ENCODE measurements at regions not wholly inside any gene's neighbourhood (a gene's known extent, or its start where the extent isn't known, plus 50 kb on each side); places are given as distances from the start of the nearest gene placed in this dataset.

DNA sequence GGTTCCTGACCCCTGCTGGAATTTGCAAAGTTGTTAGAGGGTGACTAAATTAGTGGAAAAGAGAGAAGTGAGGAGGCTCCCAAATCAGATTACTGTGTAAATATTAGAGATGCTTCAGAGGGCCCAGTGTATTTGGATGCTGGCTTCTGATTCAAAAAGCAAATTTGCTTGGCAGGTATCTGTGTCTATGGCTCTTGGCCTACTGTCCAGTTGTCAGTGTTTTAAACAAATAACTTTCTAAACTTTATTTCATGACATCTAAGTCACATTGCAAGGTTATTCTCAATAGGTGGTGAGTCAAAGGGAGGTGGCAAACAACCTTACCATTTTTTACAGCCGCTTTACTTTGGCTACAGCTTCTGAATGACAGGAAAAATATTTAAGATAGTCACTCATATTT, 720.1 kb downstream of the KCNA4 start:
- no peak for DNase-seq

DNA sequence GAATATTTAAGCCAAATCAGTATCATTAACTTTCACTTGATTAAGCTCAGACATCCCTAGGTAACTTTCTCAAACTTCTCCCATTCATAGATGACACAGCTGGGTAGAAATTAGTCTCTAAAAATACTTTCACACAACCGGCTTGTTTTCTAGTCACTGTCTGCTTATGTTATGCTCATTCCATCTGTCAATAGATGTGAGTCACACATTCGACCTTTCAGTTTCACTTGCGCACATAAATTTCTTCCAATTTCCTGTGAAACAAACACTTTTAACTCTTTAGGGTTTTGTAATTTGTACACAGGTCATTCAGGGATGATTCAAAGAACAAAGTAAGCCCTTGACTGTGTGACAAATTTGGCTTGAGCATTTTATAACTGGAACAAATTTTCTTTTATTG, 723.0 kb downstream of the KCNA4 start:
- no peak for DNase-seq

DNA sequence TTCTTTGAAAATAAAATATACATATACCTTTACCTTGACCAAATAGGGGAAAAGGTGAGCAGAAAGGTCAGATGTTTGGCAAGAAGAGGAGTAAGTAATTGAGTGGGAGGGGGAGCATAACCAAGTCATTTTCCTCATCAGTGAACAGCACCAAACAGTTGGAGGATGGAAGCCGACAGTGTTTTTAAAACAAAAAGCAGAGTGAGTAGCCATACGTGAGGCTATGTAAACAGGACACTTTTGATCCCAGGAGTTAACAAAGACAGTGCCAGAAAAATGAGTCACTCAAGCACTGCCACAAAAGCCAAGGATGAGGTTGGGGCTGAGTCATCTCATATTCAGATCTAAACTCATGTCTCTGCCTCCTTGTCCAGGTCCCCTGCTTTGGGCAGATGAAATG, 734.7 kb downstream of the KCNA4 start:
- no peak for DNase-seq

DNA sequence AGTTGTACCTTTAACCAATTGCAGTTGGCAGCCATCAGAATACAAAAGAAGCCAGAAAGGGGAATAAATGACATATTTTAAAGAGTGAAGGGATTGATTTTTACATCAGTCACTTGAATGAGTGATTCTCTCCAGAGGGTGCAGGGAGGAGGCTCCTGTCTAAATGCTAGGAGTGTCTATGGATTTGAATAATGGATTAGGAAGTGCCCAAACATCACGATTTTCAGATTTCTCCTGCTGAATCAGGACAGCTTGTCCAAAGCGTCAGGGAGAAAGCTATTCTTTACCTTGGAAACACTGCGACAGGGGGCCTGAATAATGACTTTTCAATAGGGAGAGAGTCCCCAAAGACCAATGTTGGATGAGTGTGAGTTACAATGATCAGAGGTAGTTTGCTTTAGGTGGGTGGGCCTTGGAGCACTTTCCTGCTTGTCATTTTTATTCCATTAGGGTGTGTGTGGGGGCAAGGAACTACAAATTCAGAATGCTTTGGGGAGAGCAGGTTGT, 735.5 kb downstream of the KCNA4 start:
- DNase-seq = no peak

GRCh38 chr11:29280452-29280851, 736.4 kb downstream of the KCNA4 start:
- DNase-seq = no peak

DNA sequence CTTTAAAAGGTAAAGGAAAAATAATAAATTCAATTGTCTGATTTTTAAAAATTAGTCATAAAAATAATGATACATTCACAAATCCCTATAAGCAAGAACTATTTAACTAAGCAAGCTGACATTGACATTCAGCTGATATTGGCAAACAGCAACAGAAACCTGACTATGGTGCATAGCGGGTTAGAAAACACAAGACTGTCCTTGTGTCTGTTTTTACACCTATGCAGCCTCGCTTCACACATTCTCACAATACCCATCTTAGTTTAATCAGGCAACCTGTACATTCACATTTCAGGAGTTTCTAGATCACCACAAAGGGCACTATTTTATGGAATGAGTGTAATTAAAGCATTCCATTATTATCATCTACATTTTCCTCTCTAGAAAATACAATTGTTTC, 737.1 kb downstream of the KCNA4 start:
- no peak for DNase-seq

DNA sequence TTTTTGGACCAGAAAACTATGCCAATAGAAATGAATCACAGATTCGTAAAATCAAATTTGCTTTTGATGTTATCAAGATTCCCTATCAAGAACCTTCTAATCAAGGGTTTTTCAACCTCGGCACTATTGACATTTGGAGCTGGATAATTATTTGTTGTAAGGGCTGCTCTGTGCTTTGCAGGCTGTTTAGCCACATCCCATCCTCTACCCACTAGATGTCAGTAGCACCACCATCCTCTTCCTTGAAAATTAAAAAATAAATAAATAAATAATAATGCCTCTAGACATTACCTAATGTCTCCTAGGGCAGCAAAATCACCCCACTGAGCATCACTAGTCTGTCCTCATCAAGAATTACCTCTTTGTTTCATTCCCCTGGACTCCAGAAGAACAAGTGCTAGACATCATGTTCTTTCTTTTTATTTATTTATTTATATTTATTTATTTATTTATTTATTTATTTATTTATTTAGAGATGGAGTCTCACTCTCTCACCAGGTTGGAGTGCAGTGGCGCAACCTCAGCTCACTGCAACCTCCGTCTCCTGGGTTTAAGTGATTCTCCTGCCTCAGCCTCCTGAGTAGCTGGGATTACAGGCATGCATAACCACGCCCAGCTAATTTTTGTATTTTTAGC, 744.7 kb downstream of the KCNA4 start:
- no peak for DNase-seq

GRCh38 chr11:29271616-29272015, 745.2 kb downstream of the KCNA4 start:
- DNase-seq = no peak

DNA sequence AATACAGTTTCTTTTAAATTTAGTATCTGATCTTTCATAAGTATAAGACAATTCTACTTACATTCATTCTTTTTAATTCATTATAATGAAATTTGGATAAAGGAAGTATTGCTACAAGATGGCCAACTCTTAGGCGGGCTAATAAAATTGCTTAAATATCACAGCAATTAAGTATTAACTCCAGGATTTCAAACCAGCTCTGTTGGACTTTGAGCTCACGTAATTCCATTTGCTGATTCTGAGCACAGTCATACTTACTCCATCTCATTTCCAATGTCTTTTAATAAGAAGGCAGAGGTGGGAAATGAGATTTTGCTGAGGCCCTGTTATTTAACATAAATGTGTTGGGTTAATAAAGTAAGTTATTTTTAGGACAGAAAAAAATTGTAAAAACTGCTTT, 748.1 kb downstream of the KCNA4 start:
- no peak for DNase-seq

DNA sequence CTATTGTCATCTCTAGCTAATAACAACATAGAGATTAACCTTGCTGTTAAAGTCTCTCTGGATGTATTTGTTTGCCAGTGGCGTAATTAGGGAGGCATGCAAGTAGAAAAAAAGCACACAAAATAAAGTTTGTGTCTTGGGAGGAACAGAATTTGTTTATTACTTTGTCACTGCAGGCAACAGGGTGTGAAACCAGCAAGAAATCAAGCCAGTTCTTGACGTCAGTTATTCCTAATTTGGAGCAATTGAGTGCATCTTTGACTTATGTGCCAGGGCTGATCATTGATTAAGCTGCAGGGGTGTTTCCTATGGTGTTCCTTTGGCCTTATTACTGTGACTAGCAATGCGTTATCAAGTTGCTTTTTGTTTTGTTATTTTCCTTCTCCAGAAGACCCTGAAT, 751.0 kb downstream of the KCNA4 start:
- no peak for DNase-seq

DNA sequence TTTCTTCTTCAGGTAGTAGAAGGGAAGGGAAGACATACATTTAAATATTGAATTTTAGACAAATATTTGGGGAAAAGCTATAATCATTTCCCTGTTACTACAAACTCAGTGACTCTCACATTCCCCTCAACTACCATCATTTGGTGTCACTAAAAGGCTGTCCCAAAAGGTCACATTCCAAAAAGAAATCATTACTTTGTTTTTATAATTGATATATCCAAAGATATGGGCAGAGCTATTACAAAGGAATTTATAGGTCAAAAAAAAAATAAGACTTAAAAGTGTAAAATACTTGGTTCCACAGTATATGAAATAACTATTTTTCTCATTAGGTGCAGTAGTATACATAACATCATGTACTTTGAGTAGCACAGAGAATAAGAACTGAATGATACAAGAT, 751.4 kb downstream of the KCNA4 start:
- no peak for DNase-seq

GRCh38 chr11:29263971-29264682, 752.7 kb downstream of the KCNA4 start:
- no peak for DNase-seq

GRCh38 chr11:29261831-29262230, 755.0 kb downstream of the KCNA4 start:
- DNase-seq = no peak

DNA sequence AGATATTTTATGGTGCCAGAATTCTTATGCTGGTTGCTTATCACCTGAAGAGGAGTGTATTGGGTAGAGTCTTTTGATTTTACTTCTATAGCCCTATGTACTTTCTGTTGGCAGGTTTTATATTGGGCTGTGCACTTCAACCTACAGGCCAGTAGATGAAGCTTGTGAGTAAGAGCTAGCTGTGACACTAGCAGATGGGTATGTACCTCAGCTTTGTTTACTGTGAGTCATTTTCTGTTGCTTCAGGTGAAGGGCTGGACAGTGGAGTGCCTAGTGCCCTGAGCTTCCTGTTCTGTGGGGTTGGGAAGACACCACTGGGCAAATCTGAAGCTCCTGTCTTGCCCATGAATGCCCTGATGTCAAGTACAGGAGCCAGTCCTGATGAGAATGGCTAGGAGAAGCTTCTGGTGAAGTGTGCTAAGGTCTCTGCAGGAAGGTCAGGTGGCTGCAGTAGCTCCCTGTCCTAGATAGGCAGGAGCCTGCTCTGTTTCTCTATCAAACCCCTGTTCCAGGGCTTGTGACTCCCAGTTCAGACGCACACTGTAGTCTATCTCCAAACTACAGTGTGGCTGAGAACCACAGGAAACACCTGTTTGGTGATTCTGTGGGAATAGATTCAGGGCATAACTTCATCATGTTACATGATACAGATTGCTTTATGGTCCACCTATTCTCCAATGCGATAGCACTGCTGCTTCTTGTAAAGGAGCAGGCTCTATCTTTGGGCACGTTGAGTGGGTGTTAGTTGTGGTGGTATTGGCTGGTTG, 755.7 kb downstream of the KCNA4 start:
- DNase-seq = no peak

DNA sequence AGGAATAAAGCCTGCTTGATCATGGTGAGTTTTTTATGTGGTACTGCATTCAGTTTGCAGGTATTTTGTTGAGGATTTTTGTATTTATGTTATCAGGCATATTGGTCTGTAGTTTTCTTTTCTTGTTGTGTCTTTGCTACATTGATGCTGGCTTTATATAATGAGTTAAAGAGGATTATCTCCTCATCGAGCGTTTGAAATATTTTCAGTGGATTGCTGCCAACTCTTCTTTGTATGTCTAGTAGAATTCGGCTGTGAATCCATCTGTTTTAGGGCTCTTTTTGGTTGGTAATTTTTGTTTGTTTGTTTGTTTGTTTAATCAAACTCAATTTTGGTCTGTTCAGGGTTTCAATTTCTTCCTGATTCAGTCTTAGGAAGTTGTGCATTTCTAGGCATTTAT, 758.4 kb downstream of the KCNA4 start:
- DNase-seq = no peak

- no peak for DNase-seq
Observed at GRCh38 chr11:29256580-29256979, 760.2 kb downstream of the KCNA4 start.

GRCh38 chr11:29255401-29255800, 761.4 kb downstream of the KCNA4 start:
- no peak for DNase-seq

DNA sequence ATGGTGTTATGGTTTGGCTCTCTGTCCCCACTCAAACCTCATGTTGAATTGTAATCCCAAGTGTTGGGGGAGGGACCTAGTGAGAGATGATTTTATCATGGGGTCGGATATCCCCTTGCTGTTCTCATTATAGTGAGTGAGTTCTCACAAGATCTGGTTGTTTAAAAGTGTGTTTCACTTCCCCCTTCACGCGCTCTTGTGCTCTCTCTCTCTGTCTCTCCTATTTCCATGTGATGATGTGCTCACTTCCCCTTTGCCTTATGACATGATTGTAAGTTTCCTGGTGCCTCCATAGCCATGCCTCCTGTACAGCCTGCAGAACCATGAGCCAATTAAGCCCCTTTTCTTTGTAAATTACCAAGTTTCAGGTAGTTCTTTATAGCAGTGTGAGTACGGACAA, 765.1 kb downstream of the KCNA4 start:
- DNase-seq = peak; percentile 11 to 42 (median 20)

GRCh38 chr11:29249713-29250112, 767.1 kb downstream of the KCNA4 start:
- no peak for DNase-seq

DNA sequence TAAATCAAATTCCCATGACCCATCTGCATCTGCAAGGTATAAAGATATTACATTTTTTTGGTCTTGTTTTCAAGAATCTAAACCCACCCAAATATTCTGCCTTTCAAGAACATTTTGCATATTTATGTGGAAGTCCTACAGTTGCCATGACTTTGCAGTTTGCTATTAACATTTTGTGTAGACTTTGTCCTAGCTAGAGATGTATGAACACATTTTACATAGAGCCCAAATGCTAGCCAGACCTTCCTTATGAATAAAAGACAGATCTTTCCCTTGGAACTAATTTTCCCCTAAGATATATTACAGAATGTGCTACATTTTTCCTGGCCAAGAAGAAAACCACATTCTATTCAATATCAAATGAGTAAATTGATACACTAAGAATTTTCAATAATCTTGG, 772.5 kb downstream of the KCNA4 start:
- no peak for DNase-seq

DNA sequence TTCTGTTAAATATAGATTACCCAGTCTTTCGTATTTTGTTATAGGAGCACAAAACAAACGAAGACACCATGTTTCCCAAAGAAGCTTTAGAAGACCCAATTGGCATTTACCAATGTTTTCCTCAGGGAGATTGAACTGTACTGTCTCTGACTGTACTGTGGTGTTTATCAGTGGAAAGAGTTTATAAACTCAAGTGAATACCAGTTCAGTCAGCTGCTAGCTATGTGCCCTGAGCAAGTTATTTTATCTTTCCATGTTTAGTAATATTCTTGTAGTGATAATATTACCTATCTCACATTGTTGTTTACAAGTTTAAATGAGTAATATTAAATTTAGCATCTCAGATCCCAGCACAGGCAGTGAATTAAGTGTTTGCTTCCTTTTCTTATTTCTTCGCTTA, 773.2 kb downstream of the KCNA4 start:
- no peak for DNase-seq

DNA sequence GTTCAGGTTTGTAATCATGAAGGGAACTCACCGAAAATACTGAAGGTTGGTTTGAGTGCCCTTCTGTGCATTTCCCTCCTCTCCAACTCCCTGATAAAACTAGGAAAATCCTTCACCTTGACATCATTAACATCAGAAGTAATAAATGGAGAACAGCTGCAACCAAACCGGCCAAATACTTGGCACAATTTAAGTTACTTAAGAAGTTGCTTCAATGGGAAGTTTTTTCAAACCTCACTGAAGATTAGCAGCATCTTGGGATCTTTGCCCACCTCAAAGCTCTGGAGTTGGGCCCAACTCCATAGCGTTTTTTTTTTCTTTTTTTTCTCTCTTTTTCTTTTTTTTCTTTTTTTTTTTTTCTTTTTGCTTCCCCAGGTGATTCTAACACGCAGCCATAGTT, 784.8 kb downstream of the KCNA4 start:
- no peak for DNase-seq

- DNase-seq = no peak
Observed at GRCh38 chr11:29231586-29231985, 785.2 kb downstream of the KCNA4 start.

DNA sequence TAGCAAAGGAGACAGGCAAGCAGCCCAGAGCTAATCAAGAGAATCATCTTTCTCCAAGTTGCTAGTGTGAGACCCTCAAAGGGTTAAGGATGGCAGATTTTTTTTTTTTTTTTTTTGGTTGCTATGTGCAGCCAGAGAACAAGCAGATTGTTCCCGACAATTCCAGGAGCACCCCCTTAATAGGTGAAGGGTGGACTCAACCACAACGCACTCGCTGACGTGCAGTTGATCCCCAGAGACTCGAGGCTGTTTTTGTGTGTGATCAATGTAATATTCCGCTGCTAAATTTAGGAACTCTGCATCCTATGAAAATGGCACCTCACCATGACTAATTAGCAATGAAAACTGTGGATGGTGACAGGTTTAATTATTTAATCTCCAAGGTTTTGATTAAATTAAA, 789.0 kb downstream of the KCNA4 start:
- no peak for DNase-seq

All from suppressor macrophage treated with lipopolysaccharide for 1 hour (primary cell).